NB4 (cell line): ENCODE measurements at regions not wholly inside any gene's neighbourhood (a gene's known extent, or its start where the extent isn't known, plus 50 kb on each side); places are given as distances from the start of the nearest gene placed in this dataset.

Source experiments
- DNase-seq: peaks from one replicate; pipeline ENCODE4 v3.0.0; 2010; ENCODE audit warnings: low read depth
- H3K4me3 ChIP-seq: one replicate; pipeline ENCODE4 v1.5.1; 2011; ENCODE audit warnings: mild to moderate bottlenecking, low read depth, low read length, moderate library complexity
- MYC ChIP-seq: IDR thresholded peaks from 2 replicates; pipeline ENCODE4 v1.6.1; 2011; ENCODE audit warnings: low read depth, low read length
- POLR2A ChIP-seq: IDR thresholded peaks from 2 replicates; pipeline ENCODE4 v1.6.1; 2011; ENCODE audit warnings: mild to moderate bottlenecking; ENCODE audit not compliant: insufficient read length; ENCODE audit errors: extremely low read depth
- TF ChIP-seq, protein P1 (sequence below): IDR thresholded peaks from one replicate; pipeline ENCODE4 v1.5.1; 2012; ENCODE audit warnings: low read depth, low read length
- TF ChIP-seq, protein P2 (sequence below): IDR thresholded peaks from 2 replicates; pipeline ENCODE4 v1.6.1; 2011; ENCODE audit warnings: low read depth, low read length

DNA sequence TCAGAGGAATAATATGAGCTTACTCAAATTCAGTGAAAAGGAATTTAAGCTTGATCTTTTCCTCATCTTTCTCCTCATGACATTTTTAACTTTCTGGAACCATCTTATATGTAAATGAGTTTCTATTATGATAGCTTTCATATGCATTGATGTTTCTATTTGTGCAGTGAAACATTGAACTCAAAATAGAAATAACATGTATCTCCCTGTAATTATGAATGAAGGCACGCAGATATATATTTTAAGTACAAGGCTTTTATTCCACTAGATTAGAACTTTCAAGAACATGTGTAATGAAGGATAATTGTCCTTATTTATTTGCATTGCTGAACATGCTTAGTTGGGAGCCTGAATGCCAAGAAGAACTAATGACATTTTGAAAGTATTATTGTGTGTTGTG is 1391.7 kb upstream of the MIR17HG start:
- no peak overlapping the region for H3K4me3 ChIP-seq
- no peak for DNase-seq
- TF ChIP-seq POLR2A: no peak
- TF ChIP-seq, protein P1, sequence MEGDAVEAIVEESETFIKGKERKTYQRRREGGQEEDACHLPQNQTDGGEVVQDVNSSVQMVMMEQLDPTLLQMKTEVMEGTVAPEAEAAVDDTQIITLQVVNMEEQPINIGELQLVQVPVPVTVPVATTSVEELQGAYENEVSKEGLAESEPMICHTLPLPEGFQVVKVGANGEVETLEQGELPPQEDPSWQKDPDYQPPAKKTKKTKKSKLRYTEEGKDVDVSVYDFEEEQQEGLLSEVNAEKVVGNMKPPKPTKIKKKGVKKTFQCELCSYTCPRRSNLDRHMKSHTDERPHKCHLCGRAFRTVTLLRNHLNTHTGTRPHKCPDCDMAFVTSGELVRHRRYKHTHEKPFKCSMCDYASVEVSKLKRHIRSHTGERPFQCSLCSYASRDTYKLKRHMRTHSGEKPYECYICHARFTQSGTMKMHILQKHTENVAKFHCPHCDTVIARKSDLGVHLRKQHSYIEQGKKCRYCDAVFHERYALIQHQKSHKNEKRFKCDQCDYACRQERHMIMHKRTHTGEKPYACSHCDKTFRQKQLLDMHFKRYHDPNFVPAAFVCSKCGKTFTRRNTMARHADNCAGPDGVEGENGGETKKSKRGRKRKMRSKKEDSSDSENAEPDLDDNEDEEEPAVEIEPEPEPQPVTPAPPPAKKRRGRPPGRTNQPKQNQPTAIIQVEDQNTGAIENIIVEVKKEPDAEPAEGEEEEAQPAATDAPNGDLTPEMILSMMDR: no peak
- TF ChIP-seq, protein P2, sequence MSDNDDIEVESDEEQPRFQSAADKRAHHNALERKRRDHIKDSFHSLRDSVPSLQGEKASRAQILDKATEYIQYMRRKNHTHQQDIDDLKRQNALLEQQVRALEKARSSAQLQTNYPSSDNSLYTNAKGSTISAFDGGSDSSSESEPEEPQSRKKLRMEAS: no peak
- TF ChIP-seq MYC: no peak

DNA sequence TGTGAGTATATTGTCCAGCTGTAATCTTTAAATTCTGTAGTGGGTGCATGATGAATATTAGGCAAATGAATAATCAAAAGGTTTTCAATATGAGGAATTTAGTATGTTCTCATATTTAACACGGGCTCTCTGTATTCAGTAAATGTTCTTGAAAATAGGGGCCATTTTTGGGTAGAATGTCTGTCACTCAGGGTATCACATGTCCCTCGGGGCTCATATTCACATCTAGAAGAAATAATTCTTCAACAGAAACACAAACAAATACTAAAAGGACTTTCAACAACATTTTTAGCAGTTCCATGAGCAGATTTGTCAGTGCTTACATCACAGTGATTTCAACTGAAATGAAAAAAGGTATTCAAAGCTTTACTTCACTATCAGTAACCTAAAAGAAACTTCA is 1388.4 kb upstream of the MIR17HG start:
- H3K4me3 ChIP-seq: no peak overlapping the region
- TF ChIP-seq POLR2A (no peak), MYC (no peak)
- TF ChIP-seq, protein P2: no peak
- DNase-seq: no peak

DNA sequence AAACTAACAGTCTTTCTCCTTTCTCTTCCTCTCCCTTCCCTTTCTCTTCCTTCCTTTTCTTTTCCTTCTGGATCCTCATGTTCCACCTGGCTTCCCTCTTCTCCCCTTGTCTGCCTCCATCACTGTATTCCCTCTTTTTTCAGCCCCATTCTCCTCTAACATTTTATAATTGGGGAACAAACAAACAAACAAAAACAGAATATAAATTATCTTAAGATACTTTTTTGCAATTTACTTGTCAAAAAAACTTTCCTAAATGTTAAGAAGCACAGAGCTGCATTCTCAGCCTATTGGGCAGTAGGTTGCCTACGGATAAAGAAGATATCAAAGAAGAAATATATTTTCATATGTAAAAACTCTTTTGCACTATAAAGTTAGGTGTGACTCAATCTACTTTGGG is 1382.2 kb upstream of the MIR17HG start:
- no peak for DNase-seq
- no peak overlapping the region for H3K4me3 ChIP-seq
- TF ChIP-seq, protein P2: no peak
- TF ChIP-seq, protein P1: no peak
- no peak for TF ChIP-seq POLR2A
- no peak for TF ChIP-seq MYC

DNA sequence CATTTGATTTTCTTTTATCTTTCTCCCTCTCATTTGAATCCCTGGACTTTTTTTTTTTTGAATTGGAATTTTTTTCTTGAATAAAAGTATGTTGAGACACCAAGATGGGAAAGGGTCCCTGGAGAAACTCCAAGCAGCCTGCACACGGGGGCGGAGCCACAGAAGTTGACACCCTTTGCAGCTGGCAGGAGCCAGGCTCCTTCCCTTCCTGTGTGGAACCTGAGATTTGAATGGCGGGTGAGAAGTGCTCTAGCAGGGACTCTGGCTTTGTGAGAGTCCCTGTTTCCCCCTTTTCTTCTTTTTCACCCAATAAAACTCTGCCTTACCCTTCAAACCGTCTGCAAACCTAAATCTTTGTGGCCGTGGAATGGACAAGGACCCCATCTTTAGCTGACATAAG is 1381.0 kb upstream of the MIR17HG start:
- H3K4me3 ChIP-seq: no peak overlapping the region
- no peak for DNase-seq
- TF ChIP-seq POLR2A (no peak), MYC (no peak)
- TF ChIP-seq, protein P1: no peak
- TF ChIP-seq, protein P2: no peak

DNA sequence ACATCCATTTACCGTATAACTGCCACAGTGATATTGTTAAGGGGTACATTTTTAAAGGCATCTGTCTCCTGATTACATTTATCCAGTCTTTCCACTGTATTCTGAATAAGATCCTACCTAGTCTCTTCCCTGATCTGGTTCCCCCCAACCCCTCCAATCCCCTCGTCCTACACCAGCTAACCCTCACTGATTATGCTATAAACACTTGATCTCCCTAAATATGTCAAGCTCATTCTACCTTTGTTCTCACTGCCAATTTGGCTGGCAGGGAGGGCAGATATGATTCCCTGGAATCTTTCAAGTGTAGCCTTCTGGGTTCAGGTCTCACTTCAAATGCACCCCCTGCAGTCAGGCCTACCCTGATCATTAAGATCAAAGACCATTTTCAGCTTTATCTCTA is 1379.8 kb upstream of the MIR17HG start:
- DNase-seq: no peak
- no peak for TF ChIP-seq MYC
- TF ChIP-seq, protein P2: no peak
- TF ChIP-seq, protein P1: no peak
- TF ChIP-seq POLR2A: no peak
- H3K4me3 ChIP-seq: no peak overlapping the region

DNA sequence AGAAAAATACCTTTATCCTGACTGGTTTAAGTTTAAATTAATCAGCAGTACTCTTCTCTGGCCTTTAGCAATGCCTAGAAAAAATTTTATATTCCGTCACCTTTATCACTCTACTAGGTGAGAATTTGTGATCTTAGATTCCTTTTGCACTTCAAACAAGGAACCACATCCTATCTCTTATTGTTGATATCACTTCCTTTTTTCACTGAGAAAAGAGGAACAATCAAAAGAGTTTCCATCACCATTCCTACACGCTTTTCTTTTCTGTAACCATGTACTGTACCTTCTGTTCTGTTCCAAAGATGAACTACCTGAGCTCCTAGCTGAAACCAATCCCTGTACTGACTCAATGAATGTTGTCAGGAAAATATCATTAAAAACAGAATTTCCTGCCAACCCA is 1379.0 kb upstream of the MIR17HG start:
- no peak for DNase-seq
- TF ChIP-seq, protein P1: no peak
- TF ChIP-seq POLR2A (no peak), MYC (no peak)

More for the DNA sequence above, 1379.0 kb upstream of the MIR17HG start:
- no peak overlapping the region for H3K4me3 ChIP-seq
